GM18498 (cell line): ENCODE measurements at regions not wholly inside any gene's neighbourhood (a gene's known extent, or its start where the extent isn't known, plus 50 kb on each side); places are given as distances from the start of the nearest gene placed in this dataset.
A peak's percentile ranks its signal among the peaks of the same experiment; 100 is the strongest.

ENCODE experiments used
- ATAC-seq: cut with Tn5 transposase; IDR thresholded peaks from one replicate; pipeline ENCODE4 v1.9.1; 2021; ENCODE audit warnings: mild to moderate bottlenecking, moderate library complexity; ENCODE audit not compliant: unreplicated experiment

- no peak for ATAC-seq
Measured at GRCh38 chr11:19562156-19562555, 150.5 kb upstream of the NAV2 start.

GRCh38 chr11:19561011-19561410 lies 151.6 kb upstream of the NAV2 start:
- ATAC-seq, result no peak

DNA sequence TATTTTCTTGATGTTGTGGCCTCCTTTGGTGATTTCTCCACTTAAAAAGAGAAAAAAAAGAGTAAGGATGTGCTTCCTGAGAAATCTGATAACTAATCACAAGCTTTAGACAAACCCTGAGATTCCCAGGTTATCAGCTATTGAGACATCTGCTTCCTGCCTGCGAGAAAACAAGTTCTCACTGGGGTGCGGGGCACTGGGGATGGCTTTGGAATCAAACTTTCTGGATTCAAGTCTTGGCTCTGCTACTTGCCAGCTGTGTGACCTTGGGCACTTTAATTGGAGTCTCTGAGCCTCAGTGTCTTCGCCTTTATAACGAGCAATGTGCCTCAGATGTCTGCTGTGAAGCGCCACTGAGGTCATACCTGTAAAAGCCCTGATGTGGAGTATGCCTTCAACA lies 152.5 kb upstream of the NAV2 start:
- ATAC-seq, result no peak

- no peak for ATAC-seq
Measured at GRCh38 chr11:19559746-19560145, 152.9 kb upstream of the NAV2 start.

DNA sequence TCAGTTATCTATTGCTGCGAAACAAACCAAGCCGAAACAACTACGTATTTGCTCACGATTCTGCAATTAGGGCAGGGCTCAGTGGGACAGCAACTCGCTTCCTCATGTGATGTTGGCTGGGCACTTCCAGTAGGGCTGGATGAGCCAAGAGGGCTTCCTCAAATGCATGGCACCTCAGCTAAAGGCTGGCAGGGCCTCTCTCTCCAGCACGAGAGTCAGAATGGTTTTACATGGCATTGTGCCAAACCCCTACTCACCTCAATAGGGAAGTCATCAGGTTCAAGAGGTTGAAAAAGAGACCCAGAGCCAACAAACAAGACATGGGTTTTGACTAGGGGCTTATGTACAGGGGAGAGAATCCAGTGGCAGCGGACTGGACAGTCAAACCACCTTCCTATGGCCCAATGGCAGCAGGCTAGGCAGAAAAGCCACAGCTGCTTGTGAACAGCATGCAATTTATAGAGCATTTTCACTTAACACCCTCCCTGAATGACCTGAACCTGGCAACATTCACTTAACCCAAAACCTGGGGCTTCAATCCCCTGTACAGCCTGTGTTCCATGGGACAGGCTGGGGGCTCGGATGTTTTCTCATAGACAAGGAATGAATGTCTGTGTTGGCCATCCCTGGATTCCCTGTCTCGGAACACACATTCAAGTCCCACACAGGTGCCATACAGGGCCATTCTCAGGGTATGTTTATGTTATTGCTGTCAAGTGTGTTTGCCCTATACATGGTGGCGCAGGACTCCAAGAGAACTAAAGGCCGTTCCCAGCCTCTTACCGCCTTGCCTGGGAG lies 154.2 kb upstream of the NAV2 start:
- ATAC-seq, result no peak

DNA sequence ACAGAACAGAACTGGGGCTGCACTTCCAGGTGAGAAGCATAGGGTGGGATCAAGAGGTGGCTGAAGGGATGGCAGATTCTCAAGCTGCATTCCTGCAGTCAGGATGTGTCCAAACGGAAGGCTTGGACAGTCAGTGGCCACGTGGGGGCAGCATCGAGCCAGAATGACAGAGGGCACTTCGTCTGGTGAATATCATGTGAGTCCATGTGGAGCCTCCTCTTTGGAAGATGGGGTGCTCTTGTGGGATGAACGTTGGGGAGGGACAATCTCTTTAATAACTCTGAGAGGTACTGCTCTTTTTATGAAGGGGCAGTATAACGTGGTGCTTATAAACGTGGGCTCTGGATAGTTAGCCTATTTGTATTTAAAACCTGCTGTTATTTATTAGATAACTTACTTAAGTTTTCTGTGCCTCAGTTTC lies 154.9 kb upstream of the NAV2 start:
- ATAC-seq, result peak; percentile 46

GRCh38 chr11:19557185-19557584 lies 155.5 kb upstream of the NAV2 start:
- ATAC-seq, result no peak

DNA sequence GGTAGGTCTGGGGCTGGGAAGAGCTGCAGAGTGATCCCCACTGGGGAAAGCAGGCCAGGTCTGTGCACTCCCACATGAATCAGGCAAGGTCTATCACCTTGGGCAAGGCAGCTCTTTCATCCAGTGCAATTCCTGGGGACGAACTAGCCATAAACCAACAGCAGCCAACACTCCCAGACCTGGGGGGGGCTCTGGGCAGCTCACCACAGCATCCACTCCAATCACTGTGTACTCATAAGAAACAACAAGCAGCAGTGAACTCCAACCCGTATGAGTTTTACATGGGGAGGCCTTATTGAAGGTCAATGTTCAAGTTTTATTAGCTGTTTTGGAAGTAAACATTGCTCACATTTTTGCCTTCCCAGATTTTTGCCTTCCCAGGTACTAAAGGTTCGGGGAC lies 157.4 kb upstream of the NAV2 start:
- no peak for ATAC-seq

DNA sequence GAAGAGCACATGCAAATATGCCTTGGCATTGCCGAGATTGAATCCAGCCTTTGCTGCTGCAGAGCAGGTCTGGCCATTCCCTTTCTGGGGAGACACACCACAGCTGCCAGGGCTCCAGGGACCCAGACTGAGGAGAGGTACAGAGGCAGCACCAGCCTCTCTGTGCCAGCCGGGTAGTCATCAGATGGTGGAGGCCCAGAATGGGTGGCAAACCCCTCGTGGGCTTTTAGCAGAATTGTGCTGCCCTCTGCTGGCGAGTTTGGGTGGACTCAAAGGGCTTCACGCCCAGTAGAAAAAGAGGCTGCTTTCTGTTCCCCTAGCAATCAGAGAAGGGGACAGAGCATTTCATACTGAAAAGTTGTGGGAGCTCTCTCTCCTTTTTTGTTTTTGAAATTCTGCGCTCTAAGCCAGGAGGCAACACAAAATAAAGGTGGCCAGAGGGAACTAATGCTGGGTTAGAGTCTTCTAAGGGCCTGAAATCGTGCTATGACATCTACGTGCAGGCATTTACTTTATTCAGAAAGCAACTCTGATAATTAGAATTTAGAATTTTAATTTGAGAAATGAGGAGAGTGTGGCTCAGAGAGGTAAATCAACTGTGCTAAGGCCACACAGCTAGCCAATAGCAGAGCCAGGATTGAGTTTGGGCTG lies 158.8 kb upstream of the NAV2 start:
- peak; percentile 69 for ATAC-seq

GRCh38 chr11:19552656-19553260 lies 159.9 kb upstream of the NAV2 start:
- no peak for ATAC-seq

DNA sequence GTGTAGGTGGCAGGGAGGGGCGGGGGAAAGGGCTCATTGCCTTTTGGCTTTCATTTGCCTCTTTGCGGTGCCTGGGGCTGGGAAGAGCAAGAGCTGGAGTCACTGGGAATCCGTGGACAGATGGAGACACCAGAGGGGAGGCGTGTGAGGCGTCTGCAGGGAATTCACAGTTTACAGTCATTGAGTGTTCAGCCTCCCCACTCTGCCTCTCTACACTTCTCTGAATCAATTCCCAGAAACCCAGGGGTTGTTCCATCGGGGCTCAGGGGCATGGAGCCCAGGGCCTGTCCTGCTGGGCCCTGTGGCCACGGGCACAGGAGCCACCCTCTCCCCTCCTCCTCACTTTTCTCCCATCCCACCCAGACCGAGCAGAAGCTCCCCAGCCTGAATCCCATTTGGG lies 160.5 kb upstream of the NAV2 start:
- ATAC-seq, result no peak

DNA sequence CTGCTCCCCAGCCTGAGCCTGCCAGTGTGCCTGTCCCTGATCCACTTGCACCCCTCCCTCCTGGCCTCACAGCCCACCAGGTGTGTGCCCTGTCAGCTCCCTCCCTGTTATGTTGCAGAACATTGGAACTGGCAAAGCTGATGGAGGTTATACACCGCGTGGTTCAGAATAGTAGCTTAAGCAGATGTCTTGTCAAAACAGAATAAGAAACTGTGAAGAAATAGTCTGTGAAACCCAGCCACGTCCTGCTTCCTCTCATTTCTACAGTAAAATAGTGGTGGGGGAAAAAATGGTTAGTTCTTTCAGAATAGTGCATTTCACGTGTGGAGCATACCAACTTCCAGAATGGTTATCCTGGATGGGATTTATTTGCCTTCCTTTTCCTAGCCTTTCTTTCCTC lies 161.2 kb upstream of the NAV2 start:
- ATAC-seq, result no peak

DNA sequence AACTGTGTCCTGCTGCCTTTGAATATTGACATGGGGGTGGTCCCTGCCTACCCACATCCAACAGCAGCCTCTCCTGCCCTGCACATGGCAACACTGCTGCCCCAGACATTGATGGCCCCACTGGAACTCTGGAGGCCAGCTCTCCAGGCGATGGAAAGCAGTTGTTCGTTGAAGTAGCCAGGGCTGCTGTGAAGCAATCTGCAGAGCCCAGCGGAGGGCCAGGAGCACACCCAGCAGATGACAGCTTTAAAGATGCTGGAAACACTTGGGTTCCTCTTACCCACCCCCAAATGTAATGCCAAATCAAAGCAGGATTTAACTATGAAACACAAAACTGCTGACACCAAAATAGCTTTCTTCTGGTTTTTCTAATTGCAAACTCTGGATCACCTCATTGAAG lies 165.6 kb upstream of the NAV2 start:
- ATAC-seq, result no peak

DNA sequence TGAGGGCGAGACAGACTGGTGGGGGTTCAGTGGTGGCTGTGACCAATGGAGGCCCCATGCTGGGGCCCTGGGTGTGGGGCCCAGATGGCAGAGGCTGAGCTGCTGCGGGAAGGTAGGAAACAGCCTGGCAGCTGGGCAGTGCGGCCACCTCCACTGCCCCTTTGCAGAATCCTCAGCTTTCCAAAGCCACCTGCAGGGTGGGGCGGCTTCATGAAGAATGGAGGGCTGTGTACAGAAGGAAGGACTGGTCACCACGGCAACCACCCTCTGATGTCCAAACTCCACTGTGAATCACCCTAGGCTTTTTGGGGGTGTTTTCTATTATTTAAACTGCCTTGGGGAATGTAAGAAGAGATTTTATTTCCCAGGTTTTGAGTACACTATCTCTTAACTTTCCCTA lies 166.3 kb upstream of the NAV2 start:
- ATAC-seq, result no peak

GRCh38 chr11:19541521-19542049 lies 171.1 kb upstream of the NAV2 start:
- no peak for ATAC-seq

DNA sequence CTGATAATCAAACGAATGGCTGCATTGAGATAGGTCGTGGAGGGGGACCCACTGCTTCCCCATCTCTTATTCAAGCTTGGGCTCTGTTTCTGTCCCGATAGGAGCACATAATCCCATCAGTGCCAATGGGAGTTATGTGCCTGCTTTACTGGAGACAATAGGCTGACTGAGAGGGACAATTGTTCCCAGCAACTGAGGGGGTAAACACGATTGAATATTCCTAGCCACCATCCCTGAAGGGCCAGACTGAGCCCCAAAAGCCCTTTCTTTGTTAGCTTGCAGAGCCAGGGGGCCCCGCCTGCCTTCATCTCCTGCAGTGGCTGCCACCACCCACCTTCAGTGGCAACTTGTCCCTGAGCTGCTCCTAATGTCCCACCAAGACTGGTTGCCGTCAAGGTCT lies 172.8 kb upstream of the NAV2 start:
- no peak for ATAC-seq

DNA sequence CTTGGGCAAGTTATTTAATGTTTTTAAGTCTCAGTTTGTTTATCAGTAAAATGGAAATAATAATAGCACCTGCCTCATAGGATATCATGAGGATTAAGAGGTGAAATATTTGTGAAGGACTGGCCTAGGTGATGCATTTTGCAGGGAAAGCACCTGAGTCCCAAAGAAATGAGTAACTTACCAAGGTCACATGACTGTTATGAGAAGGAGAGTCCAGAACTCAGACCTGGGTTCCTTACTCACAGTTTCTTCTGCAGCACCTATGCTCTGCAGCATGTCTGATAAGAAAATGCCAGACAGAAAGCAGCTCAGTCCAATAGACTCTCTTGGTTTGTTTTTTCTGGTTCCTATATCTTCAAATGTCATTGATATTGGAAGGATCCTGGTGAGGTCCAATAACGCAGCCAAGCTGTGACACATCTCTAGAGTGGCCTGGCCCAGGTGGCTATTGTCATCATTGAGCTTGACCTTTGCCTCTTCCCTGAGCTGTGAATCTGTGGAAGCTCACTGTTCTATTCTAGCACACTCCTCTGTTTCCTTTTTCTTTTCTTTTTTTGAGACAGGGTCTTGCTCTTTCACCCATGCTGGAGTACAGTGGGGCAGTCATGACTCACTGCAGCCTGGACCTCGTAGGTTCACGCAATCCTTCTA lies 174.7 kb upstream of the NAV2 start:
- ATAC-seq, result no peak

GRCh38 chr11:19536131-19536530 lies 176.5 kb upstream of the NAV2 start:
- ATAC-seq, result no peak

- no peak for ATAC-seq
Measured at GRCh38 chr11:19530505-19530904, 182.1 kb upstream of the NAV2 start.

DNA sequence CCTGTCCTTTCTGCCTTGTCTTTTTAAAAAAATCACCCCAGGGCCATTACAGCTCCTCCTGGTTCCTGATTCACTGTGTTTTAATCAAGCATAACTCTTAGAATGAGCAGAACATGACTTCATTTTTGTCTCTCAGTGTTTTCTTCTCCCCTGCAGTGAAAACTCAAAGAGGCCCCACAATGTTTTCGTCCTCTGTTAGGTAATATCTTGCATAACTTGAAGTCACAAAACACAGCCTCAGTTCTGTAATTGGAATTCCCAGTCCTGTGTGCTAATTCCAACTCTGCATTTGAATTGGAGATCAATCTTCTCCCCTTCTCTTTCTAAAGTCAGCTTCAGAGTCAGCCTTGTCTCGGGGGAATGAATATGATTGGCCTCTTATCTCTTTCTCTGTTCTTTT lies 186.5 kb upstream of the NAV2 start:
- no peak for ATAC-seq

DNA sequence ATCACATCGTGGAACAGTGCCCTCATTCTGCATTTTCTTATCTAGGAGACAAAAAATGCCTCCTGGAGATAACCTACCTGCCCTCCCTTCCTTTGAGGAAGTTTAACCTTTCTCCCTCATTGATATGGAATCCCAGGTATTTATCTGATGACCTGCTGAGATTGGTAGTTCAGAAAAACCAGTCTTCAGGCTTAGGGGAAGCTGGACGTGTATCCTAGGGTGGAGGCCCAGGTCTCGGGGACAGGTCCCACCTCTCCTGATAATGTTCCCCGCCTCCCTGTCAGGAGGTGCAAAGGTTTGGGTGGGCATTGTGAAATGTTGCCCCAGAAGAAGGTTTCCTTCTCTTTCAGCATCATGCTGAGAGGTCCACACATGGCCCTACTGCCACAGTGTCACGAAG lies 186.9 kb upstream of the NAV2 start:
- no peak for ATAC-seq
